OCI-LY7 (cell line): ENCODE measurements at regions not wholly inside any gene's neighbourhood (a gene's known extent, or its start where the extent isn't known, plus 50 kb on each side); places are given as distances from the start of the nearest gene placed in this dataset.

ENCODE experiments used
- CTCF ChIP-seq: fragments of 200-600 bp; sonication (generic); conservative IDR thresholded peaks from 2 replicates; pipeline ENCODE4 v1.5.1; 2014; ENCODE audit warnings: mild to moderate bottlenecking, antibody characterized with exemption, low read length, moderate library complexity, mixed read lengths
- EZH2phosphoT487 ChIP-seq: fragments of 200-600 bp; sonication (generic); IDR thresholded peaks from 2 replicates; pipeline ENCODE4 v1.6.1; 2018; ENCODE audit warnings: low read depth, borderline replicate concordance, mild to moderate bottlenecking, mixed run types, antibody characterized with exemption, low read length, moderate library complexity, mixed read lengths

GRCh38 chr9:12933957-12934356, 159.1 kb downstream of the LURAP1L start:
- TF ChIP-seq CTCF (no peak), EZH2phosphoT487 (no peak)
